Erythroblast (primary cell): ENCODE measurements at regions not wholly inside any gene's neighbourhood (a gene's known extent, or its start where the extent isn't known, plus 50 kb on each side); places are given as distances from the start of the nearest gene placed in this dataset.

ENCODE experiments used
- DNase-seq, 2 experiments: peaks; one replicate each; lab custom pipeline; 2025; lab: John Stamatoyannopoulos, UW
- GATA1 ChIP-seq: IDR thresholded peaks from 2 replicates; pipeline ENCODE4 v1.6.1; 2011; ENCODE audit warnings: low read depth, mild to moderate bottlenecking, control low read depth, low read length, moderate library complexity
- POLR2A ChIP-seq: IDR thresholded peaks from 2 replicates; pipeline ENCODE4 v1.6.1; 2011; ENCODE audit warnings: mild to moderate bottlenecking, low read length

DNA sequence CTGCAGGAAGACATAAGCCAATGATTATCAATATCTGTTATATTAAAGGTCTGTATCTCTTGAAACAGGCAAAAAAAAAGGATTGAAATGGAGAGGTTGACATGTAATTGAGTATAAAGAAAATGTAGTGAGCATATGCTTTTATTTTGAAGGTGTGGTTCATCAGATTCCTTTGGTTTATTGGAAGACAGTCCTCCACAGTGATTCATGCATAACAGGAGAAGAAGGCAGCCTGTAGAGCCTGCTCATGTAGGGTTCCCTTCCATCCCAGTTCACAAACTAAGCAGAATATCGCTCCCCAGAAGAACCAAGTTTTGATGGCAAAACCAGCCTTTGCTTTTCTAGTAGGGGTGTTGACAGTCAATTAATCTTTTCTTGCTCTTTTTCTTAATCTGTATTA lies 1016.8 kb upstream of the ADGRL4 start:
- DNase-seq: no peak
- TF ChIP-seq POLR2A (no peak), GATA1 (no peak)

DNA sequence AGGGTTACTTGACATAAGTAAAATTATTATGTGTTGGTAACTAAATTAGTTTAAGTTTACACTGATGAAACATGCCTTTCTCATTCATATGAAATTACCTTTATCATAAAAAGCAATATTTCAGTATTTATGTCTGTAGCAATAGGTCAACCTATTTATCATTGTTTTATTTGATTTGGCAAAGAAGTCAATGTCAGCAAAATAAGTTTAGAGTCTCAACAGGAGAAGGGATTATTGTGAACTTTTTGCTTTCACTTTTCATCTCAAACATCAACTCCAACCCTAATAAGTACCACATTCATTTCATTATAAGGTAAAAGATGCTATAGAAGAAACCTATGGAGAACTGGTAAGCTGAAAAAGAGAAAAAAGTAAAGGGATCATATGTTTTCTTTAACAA lies 1015.4 kb upstream of the ADGRL4 start:
- TF ChIP-seq POLR2A: no peak
- no peak for TF ChIP-seq GATA1
- DNase-seq: no peak

DNA sequence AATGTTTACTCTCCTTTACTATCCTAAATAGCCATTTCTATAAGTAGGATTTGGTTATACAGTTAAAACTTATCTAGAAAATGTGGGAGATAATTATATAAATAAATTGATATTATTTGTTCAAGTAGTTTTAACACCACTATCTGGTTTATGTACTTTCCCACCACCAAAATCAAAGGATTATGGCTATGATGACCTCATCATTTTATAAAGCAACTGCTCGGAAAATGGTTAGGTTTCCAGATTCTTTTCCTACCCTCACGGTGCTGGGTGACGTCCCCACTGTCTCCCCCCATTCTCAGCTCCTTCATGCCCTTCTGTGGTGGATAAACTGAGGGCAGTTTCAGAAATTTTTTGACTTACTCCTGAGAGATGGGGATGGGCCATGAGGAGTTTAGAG lies 1011.8 kb upstream of the ADGRL4 start:
- TF ChIP-seq GATA1 (no peak), POLR2A (no peak)
- DNase-seq: no peak

DNA sequence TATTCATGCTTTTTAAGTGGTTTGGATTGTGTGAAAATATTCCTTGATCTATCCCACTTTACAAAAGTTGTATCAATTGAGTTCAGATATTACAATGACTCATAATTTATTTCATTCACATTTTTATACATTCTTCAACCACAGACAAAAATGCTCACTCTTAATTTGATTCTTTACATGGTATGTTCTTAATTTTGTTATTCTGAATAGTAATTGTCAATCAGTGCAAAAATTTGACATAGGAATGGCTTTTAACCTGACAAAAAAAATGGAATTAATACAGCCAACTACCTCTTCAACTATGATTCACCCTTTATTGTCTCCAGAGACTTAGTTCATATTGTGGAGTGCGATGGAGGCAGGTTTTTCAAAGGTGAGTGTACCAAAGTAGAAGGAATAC lies 1002.4 kb upstream of the ADGRL4 start:
- TF ChIP-seq GATA1 (no peak), POLR2A (no peak)
- DNase-seq: no peak

GRCh38 chr1:80003250-80003649 lies 996.7 kb upstream of the ADGRL4 start:
- TF ChIP-seq GATA1 (no peak), POLR2A (no peak)
- no peak for DNase-seq

GRCh38 chr1:79988401-79988800 lies 981.9 kb upstream of the ADGRL4 start:
- DNase-seq: no peak
- TF ChIP-seq GATA1 (no peak), POLR2A (no peak)

DNA sequence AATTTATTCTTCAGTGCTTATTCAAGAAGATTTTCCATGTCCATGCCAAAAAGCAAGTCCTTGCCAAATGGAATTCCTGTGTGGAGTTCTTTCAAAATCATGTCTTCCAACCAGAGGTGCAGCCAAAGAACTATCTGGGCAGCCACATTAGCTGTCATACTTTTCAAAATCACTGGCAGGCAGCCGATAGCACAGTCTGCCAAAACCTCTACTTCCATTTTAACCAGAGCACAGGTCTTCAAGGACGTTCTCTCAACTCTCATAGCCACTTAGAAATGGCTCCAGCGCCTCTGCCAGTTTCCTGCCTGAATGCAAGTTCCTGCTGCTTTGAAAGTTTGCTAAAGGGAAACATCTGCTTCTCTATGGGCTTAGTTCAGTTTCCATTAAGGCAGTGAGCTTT lies 975.7 kb upstream of the ADGRL4 start:
- no peak for DNase-seq
- TF ChIP-seq POLR2A (no peak), GATA1 (no peak)

- no peak for DNase-seq
- TF ChIP-seq POLR2A (no peak), GATA1 (no peak)
Observed at GRCh38 chr1:79981481-79981880, 975.0 kb upstream of the ADGRL4 start.

GRCh38 chr1:79979346-79979745 lies 972.8 kb upstream of the ADGRL4 start:
- TF ChIP-seq GATA1 (no peak), POLR2A (no peak)
- no peak for DNase-seq

DNA sequence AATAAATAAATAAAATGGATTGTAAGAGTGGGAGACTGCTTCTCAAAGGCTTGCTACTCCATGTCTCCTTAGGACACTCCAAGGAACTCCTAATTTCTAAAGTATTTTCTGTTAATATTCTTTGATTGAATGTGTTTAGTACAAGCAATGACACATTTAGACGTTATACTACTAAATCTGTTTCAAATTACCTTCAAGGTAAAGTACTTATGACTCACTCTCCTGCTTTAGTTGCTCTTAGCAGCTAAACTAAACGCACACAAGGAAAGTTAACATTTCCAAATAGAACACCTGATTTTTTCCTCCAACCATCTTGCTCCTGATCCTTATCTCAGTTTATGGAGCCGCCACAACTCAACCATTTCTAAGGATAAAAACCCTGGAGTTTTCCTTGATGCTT lies 969.8 kb upstream of the ADGRL4 start:
- TF ChIP-seq GATA1 (no peak), POLR2A (no peak)
- DNase-seq: no peak

DNA sequence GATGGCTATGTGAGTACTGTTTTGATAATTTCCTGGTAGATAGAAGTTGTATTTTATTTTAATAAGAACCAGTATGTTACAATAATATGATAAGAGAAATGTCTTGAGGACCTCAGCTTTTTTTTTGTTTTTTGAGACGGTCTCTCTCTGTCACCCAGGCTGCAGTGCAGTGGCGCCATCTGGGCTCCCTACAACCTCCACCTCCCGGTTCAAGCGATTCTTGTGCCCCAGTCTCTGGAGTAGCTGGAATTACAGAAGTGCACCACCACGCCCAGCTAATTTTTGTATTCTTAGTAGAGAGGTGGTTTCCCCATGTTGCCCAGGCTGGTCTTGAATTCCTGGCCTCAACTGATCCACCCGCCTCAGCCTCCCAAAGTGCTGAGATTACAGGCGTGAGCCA lies 968.1 kb upstream of the ADGRL4 start:
- no peak for DNase-seq
- no peak for TF ChIP-seq POLR2A
- no peak for TF ChIP-seq GATA1

GRCh38 chr1:79969886-79970285 lies 963.4 kb upstream of the ADGRL4 start:
- no peak for DNase-seq
- TF ChIP-seq GATA1 (no peak), POLR2A (no peak)

DNA sequence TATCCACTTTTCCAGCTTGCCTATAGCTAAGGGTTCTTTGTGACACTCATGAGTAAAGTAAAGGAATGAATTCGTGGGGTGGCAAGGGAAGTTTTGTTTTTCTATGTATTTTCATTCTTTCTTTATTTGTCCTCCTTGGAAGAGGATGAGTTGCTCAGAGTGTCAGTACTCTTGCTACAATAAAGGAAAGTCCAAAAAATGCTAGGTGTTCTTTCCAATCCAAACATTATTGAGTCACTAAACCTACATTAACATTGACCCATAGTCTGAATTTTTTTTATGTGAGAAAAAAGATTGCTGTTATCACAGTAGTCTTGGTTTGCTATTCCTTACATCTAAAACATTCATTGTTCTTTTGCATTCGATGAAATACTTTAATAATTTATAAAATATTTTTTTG lies 959.9 kb upstream of the ADGRL4 start:
- no peak for DNase-seq
- TF ChIP-seq GATA1: no peak
- TF ChIP-seq POLR2A: no peak

GRCh38 chr1:79959635-79960034 lies 953.1 kb upstream of the ADGRL4 start:
- DNase-seq: no peak
- TF ChIP-seq POLR2A: no peak
- TF ChIP-seq GATA1: no peak

DNA sequence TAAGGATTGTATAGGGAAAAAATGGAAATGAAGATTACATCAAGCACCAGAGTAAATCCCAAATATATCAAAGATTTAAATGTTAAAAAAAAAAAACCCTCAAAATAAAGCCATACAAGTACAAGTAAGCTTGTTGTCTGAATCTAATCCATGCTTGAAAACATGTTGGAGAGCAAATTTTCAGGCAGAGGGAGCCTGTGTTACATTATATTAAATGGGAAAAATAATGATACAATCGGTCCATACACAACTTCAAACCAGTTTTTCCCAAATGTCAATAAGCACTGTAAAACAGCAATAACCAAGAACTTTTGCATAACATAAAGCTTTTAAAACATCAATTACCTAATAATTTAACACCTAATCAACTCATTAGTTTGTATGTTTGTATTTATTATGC lies 949.4 kb upstream of the ADGRL4 start:
- TF ChIP-seq POLR2A: no peak
- TF ChIP-seq GATA1: no peak
- no peak for DNase-seq

- TF ChIP-seq GATA1 (no peak), POLR2A (no peak)
Observed at GRCh38 chr1:79950511-79950910, 944.0 kb upstream of the ADGRL4 start.

DNA sequence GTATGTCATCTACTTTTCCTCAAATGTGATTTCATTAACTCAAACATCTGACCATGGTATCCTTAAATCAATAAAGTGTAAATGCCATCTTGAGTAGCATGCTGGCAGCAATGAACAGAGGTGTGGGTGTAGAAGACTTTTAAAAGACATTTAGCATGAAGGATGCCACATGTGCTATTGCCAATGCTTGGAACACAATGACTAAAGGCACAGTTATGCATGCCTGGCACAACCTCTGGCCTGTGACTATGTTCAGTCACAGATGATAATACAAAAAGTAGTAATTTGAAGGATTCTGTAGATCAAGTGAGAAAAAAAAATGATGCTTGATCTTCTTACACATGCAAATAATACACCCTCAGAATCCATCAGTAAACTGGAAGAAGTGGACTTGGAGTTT lies 938.9 kb upstream of the ADGRL4 start:
- no peak for TF ChIP-seq GATA1
- TF ChIP-seq POLR2A: no peak
- no peak for DNase-seq

More at GRCh38 chr1:79950511-79950910, 944.0 kb upstream of the ADGRL4 start:
- no peak for DNase-seq
